HEK293 (cell line): ENCODE measurements at regions not wholly inside any gene's neighbourhood (a gene's known extent, or its start where the extent isn't known, plus 50 kb on each side); places are given as distances from the start of the nearest gene placed in this dataset.
"Not testable (repeated sequence)": the region's sequence is repeated elsewhere in the genome, so short reads cannot be mapped to it uniquely, and the experiment has no call there.

Experiments
- SETDB1 ChIP-seq: IDR thresholded peaks from one replicate; pipeline ENCODE4 v1.6.1; 2017; ENCODE audit warnings: mild to moderate bottlenecking, low read length, moderate library complexity, mixed read lengths; ENCODE audit not compliant: insufficient read length
- ZBTB21 ChIP-seq: fragments of 450-650 bp; formaldehyde crosslinking; IDR thresholded peaks from 2 replicates; pipeline ENCODE4 v1.5.1; 2017; ENCODE audit warnings: missing biosample characterization, missing genetic modification characterization
- ZNF24 ChIP-seq: fragments of 450-650 bp; formaldehyde crosslinking; IDR thresholded peaks from 2 replicates; pipeline ENCODE4 v1.5.1; 2016; ENCODE audit warnings: missing biosample characterization, missing genetic modification characterization
- ZNF404 ChIP-seq: fragments of 450-650 bp; formaldehyde crosslinking; IDR thresholded peaks from 2 replicates; pipeline ENCODE4 v1.5.1; 2017; ENCODE audit warnings: missing biosample characterization, missing genetic modification characterization
- ZNF777 ChIP-seq: fragments of 450-650 bp; formaldehyde crosslinking; IDR thresholded peaks from 2 replicates; pipeline ENCODE4 v1.5.1; 2017; ENCODE audit warnings: missing biosample characterization, missing genetic modification characterization, borderline replicate concordance
- ZNF791 ChIP-seq: fragments of 450-650 bp; formaldehyde crosslinking; IDR thresholded peaks from 2 replicates; pipeline ENCODE4 v1.5.1; 2016; ENCODE audit warnings: missing biosample characterization, missing genetic modification characterization
- TF ChIP-seq, protein P1 (sequence below): fragments of 450-650 bp; formaldehyde crosslinking; IDR thresholded peaks from 2 replicates; pipeline ENCODE4 v1.5.1; 2016; ENCODE audit warnings: missing biosample characterization, missing genetic modification characterization

DNA sequence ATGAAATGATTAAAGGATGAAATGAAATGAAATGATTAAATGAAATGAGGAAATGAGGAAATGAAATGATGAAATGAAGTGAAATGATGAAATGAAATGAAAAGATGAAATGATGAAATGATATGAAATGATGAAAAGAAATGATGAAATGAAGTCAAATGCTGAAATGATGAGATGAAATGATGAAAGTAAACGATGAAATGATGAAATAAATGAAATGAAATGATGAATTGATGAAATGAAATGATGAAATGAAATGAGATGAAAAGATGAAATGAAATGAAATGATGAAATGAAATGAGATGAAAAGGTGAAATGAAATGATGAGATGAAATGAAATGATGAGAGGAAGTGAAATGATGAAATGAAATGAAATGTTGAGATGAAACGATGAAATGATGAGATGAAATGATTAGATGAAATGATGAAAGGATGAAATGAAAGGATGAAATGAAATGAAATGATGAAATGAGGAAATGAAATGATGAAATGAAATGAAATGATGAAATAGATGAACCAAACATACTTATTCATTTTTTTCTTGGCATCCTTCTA lies 327.2 kb upstream of the WSB1 start:
- TF ChIP-seq ZNF777; ZNF404 (tag by site-specific recombination); ZBTB21 (tag by site-specific recombination); SETDB1; ZNF24 (tag by site-specific recombination); ZNF791: not testable (repeated sequence)
- TF ChIP-seq, protein P1, sequence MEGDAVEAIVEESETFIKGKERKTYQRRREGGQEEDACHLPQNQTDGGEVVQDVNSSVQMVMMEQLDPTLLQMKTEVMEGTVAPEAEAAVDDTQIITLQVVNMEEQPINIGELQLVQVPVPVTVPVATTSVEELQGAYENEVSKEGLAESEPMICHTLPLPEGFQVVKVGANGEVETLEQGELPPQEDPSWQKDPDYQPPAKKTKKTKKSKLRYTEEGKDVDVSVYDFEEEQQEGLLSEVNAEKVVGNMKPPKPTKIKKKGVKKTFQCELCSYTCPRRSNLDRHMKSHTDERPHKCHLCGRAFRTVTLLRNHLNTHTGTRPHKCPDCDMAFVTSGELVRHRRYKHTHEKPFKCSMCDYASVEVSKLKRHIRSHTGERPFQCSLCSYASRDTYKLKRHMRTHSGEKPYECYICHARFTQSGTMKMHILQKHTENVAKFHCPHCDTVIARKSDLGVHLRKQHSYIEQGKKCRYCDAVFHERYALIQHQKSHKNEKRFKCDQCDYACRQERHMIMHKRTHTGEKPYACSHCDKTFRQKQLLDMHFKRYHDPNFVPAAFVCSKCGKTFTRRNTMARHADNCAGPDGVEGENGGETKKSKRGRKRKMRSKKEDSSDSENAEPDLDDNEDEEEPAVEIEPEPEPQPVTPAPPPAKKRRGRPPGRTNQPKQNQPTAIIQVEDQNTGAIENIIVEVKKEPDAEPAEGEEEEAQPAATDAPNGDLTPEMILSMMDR (tag by site-specific recombination): not testable (repeated sequence)
